ENCODE measurements at regions not wholly inside any gene's neighbourhood (a gene's known extent, or its start where the extent isn't known, plus 50 kb on each side); places are given as distances from the start of the nearest gene placed in this dataset.
"Not testable (repeated sequence)": the region's sequence is repeated elsewhere in the genome, so short reads cannot be mapped to it uniquely, and the experiment has no call there.

- H3K4me1 Mint-ChIP-seq, result no peaks in the 10 kb centered on the region
- ATAC-seq, result no peak
- no peaks in the 10 kb centered on the region for H3K9me3 Mint-ChIP-seq
- H3K27ac Mint-ChIP-seq, result no peak overlapping the region
- H3K4me3 Mint-ChIP-seq, result no peak overlapping the region
- H3K36me3 Mint-ChIP-seq, result no peaks in the 10 kb centered on the region
- no peaks in the 10 kb centered on the region for H3K27me3 Mint-ChIP-seq
Measured at GRCh38 chr3:166435469-166436057, 598.3 kb upstream of the BCHE start.

- Mint-ChIP-seq H3K4me1 (no peaks in the 10 kb centered on the region), H3K27ac (no peak overlapping the region), H3K4me3 (no peak overlapping the region), H3K36me3 (no peaks in the 10 kb centered on the region), H3K9me3 (peaks cover 3% of the 10 kb centered on the region), H3K27me3 (no peaks in the 10 kb centered on the region)
- ATAC-seq, result no peak
Measured at GRCh38 chr3:166433060-166433459, 595.8 kb upstream of the BCHE start.

DNA sequence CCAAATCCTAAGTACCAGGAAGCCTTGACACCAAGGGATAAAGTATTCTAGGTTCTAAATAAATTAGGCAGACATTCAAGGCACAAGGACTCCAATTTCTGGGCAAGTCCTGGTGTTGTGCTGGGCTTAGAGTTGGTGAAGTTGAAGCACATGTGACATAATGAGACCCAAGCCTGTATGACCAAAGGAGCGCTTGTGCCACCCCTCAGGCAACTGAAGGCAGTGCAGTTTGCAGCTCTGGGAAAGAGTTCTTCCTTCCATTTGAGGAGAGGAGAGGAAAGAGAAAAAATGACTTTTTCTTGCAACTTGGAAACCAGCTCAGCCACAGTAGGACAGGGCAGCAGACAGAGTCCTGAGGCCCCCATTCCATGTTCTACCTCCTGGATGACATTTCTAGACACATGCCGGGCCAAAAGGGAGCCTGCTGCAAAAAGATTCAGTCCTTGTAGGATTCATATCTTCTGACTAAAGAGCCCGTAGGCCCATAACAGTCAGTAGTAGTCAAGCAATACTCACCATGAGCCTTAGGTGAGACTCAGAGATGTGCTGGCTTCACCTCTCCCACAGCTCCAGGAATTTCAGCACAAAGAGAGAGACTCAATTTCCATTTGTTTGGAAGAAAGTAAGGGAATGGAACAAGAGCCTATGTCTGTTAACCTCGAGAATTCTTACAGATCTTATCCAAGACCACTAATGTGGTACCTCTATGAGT, 588.8 kb upstream of the BCHE start:
- no peaks in the 10 kb centered on the region for H3K4me1 Mint-ChIP-seq
- H3K27me3 Mint-ChIP-seq, result no peaks in the 10 kb centered on the region
- no peak for ATAC-seq
- H3K4me3 Mint-ChIP-seq, result no peak overlapping the region
- H3K27ac Mint-ChIP-seq, result no peak overlapping the region
- H3K36me3 Mint-ChIP-seq, result no peaks in the 10 kb centered on the region
- H3K9me3 Mint-ChIP-seq, result peaks cover 15% of the 10 kb centered on the region

GRCh38 chr3:166425021-166425420, 587.8 kb upstream of the BCHE start:
- H3K9me3 Mint-ChIP-seq, result peaks cover 17% of the 10 kb centered on the region

DNA sequence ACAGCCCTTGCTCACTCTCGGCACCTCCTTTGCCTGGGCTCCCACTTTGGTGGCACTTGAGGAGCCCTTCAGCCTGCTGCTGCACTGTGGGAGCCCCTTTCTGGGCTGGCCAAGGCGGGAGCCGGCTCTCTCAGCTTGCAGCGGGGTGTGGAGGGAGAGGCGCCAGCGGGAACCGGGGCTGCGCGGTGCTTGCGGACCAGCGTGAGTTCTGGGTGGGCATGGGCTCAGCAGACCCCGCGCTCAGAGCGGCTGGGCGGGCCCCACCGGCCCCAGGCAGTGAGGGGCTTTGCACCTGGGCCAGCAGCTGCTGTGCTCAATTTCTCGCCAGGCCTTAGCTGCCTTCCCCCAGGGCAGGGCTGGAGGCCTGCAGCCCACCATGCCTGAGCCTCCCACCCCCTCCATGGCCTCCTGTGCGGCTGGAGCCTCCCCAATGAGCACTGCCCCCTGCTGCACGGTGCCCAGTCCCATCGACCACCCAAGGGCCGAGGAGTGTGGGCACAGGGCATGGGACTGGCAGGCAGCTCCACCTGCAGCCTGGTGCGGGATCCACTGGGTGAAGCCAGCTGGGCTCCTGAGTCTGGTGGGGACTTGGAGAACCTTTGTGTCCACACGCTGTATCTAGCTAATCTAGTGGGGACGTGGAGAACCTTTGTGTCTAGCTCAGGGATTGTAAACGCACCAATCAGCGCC, 586.7 kb upstream of the BCHE start:
- not testable (repeated sequence) for H3K27me3 Mint-ChIP-seq, H3K4me1 Mint-ChIP-seq, H3K27ac Mint-ChIP-seq, H3K36me3 Mint-ChIP-seq, H3K4me3 Mint-ChIP-seq, ATAC-seq
- peaks cover 19% of the 10 kb centered on the region for H3K9me3 Mint-ChIP-seq

More at GRCh38 chr3:166425021-166425420, 587.8 kb upstream of the BCHE start:
- Mint-ChIP-seq H3K36me3 (no peaks in the 10 kb centered on the region), H3K4me3 (no peak overlapping the region), H3K4me1 (no peaks in the 10 kb centered on the region), H3K27me3 (no peaks in the 10 kb centered on the region), H3K27ac (no peak overlapping the region)
- ATAC-seq, result no peak

DNA sequence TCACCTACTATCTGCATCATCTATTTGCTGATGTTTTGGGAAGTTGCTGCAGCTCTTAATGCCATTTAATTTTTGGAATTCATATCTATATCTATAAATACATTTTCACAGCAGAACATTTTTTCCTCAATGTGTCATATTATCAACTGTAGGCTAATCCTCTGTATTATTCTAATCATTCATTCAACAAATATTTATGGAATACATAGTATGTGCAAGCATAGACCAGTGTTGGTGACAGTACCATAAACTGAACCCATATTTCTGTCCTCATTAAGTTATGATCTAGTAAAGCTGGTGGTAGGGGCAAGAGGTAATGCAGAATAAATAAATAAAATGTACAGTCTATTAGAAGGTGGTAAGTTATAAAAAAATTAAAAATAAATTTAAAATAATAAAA, 585.3 kb upstream of the BCHE start:
- Mint-ChIP-seq H3K27ac (no peak overlapping the region), H3K9me3 (peaks cover 13% of the 10 kb centered on the region), H3K27me3 (no peaks in the 10 kb centered on the region), H3K4me1 (no peaks in the 10 kb centered on the region), H3K4me3 (no peak overlapping the region), H3K36me3 (no peaks in the 10 kb centered on the region)
- ATAC-seq, result no peak

DNA sequence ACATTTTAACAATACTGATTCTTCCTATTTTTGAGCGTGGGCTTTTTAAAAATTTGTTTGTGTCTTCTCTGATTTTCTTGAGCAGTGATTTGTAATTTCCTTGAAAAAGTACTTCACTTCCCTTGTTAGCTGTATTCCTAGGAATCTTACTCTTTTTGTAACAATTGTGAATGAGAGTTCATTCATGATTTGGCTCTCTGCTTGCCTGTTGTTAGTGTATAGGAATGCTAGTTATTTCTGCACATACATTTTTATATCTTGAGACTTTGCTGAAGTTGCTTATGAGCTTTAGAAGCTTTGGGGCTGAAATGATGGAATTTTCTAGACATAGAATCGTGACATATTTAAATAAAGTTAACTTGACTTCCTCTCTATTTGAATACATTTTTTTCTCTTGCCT, 582.8 kb upstream of the BCHE start:
- Mint-ChIP-seq H3K36me3 (no peaks in the 10 kb centered on the region), H3K4me3 (no peak overlapping the region), H3K27ac (no peak overlapping the region), H3K4me1 (no peaks in the 10 kb centered on the region), H3K9me3 (peaks cover 11% of the 10 kb centered on the region), H3K27me3 (no peaks in the 10 kb centered on the region)
- no peak for ATAC-seq

DNA sequence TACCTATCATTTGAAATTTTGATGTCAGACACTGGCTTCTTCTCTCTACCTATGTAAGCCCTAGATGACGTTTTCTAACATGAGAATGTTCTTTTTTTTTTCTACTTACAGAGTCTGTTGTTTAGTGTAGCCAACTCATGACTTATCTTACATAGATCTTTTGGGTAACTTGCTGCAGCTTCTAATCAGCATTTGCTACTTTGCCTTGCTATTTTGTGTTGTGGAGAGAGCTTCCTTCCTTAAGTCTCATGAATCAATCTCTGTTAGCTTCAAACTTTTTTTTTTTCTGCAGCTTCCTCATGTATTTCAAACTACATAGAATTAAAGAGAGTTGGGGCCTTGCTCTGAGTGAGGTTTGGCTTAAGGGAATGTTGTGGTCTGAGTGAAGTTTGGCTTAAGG, 568.7 kb upstream of the BCHE start:
- Mint-ChIP-seq H3K36me3 (no peaks in the 10 kb centered on the region), H3K9me3 (peaks cover 3% of the 10 kb centered on the region), H3K27me3 (no peaks in the 10 kb centered on the region), H3K4me1 (no peaks in the 10 kb centered on the region), H3K27ac (no peak overlapping the region), H3K4me3 (no peak overlapping the region)
- ATAC-seq, result no peak

DNA sequence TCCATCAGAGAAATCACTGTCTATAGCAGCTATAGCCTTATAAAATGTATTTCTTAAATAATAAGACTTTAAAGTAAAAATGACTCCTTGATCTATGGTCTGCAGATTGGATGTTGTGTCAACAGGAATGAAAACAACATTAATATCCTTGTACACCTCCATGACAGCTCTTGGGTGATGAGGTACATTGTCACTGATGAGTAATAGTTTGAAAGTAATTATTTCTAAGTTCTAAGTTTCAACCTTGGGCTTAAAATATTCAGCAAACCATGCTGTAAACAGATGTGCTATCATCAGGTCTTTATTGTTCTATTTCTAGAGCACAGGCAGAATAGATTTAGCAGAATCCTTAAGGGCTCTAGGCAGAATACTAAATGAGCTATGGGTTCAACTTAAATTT, 568.2 kb upstream of the BCHE start:
- Mint-ChIP-seq H3K4me1 (no peaks in the 10 kb centered on the region), H3K27ac (no peak overlapping the region), H3K36me3 (no peaks in the 10 kb centered on the region), H3K4me3 (no peak overlapping the region), H3K9me3 (peaks cover 3% of the 10 kb centered on the region), H3K27me3 (no peaks in the 10 kb centered on the region)
- ATAC-seq, result no peak

DNA sequence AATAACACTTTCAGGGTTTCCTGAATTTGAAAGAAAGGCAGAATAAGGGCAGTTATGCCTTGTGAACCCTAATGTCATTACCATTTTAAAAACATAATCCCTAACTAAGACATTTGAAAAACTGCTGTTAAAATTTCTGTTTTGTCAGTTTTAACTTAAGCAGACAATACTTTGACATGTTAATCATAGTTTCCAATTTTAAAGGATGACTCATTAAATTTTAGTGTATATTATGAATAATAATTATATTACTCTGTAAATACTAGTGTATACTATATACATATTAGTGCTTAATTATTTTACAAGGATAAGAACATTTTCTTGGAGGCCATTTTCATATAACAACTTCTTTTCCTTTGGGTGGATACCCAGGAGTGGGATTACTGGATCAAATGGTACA, 553.1 kb upstream of the BCHE start:
- no peak for ATAC-seq
- Mint-ChIP-seq H3K27me3 (no peaks in the 10 kb centered on the region), H3K36me3 (no peaks in the 10 kb centered on the region), H3K4me3 (no peak overlapping the region), H3K4me1 (no peaks in the 10 kb centered on the region), H3K27ac (no peak overlapping the region), H3K9me3 (peaks cover 9% of the 10 kb centered on the region)

- no peak overlapping the region for H3K4me3 Mint-ChIP-seq
- H3K36me3 Mint-ChIP-seq, result no peaks in the 10 kb centered on the region
- H3K27ac Mint-ChIP-seq, result no peak overlapping the region
- no peak for ATAC-seq
- no peaks in the 10 kb centered on the region for H3K4me1 Mint-ChIP-seq
- peaks cover 6% of the 10 kb centered on the region for H3K9me3 Mint-ChIP-seq
- H3K27me3 Mint-ChIP-seq, result no peaks in the 10 kb centered on the region
Measured at GRCh38 chr3:166388321-166388720, 551.1 kb upstream of the BCHE start.

DNA sequence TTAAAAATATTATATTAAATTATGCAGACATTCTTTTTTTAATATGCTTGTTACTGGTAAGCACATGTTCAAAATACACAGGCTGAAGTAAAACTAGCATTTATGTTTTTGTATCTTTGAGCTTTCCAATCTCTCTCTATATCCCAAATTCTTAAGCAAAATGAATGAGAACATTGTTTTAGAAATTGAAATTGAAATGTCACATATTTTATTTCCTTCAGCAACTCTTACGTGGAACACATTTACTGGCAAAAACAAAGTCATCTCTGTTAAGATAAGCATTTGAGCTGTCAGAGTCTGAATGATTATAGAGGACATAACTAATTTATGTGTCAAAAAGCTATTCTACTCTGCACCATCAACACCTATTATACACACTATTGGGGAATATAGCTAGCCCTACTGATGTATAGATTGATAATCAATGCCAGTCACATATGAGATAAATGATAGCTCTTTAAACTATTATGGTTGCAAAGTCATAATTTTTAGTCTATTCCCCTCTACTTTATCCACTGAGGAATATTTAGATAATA, 535.4 kb upstream of the BCHE start:
- H3K4me1 Mint-ChIP-seq, result no peaks in the 10 kb centered on the region
- no peak overlapping the region for H3K4me3 Mint-ChIP-seq
- H3K27ac Mint-ChIP-seq, result no peak overlapping the region
- H3K27me3 Mint-ChIP-seq, result no peaks in the 10 kb centered on the region
- ATAC-seq, result no peak
- no peaks in the 10 kb centered on the region for H3K36me3 Mint-ChIP-seq
- peaks cover 17% of the 10 kb centered on the region for H3K9me3 Mint-ChIP-seq

GRCh38 chr3:166367947-166368533, 530.8 kb upstream of the BCHE start:
- no peak overlapping the region for H3K4me3 Mint-ChIP-seq
- ATAC-seq, result no peak
- no peaks in the 10 kb centered on the region for H3K4me1 Mint-ChIP-seq
- no peaks in the 10 kb centered on the region for H3K36me3 Mint-ChIP-seq
- H3K9me3 Mint-ChIP-seq, result peaks cover 15% of the 10 kb centered on the region
- no peaks in the 10 kb centered on the region for H3K27me3 Mint-ChIP-seq
- H3K27ac Mint-ChIP-seq, result no peak overlapping the region

DNA sequence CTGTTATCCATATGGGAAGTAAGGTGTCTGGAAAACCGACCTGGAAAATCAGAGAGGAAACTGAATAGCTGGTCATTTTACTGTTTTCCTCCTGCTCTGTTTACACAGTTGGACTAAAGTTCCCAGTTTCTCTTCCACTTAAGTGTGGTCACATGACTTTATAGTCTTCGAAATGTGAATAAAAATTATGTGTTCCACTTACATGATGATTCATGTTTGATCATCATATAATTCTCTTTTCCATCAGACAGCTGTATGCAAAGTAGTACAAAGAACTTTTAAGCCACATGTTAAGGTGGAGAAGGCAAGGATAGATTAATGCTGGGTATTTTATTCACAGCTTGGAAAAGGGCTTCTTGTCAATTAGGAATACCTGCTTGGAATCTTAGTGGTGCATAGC, 525.5 kb upstream of the BCHE start:
- Mint-ChIP-seq H3K27ac (no peak overlapping the region), H3K27me3 (no peaks in the 10 kb centered on the region), H3K36me3 (no peaks in the 10 kb centered on the region), H3K4me1 (no peaks in the 10 kb centered on the region), H3K9me3 (peaks cover 7% of the 10 kb centered on the region), H3K4me3 (no peak overlapping the region)
- ATAC-seq, result no peak

DNA sequence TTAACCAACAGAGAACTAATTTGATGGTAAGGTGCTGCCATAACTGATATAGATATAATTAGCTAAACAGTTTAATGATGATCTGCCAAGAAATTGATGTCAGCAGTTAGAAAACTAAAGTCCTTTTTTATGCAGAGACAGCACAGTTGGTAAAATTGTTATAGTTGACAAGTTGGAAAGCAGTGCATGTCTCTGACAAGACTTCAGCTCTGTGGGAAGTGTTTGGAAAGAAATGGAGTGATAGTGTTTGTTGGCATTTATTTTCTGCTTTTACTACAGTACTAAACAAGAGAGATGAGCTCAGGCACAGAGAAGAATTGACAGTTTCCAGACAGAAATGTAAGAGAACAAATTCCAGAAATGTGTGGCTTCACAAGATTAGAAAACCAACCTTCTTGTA, 523.5 kb upstream of the BCHE start:
- no peaks in the 10 kb centered on the region for H3K27me3 Mint-ChIP-seq
- no peak overlapping the region for H3K27ac Mint-ChIP-seq
- H3K9me3 Mint-ChIP-seq, result peaks cover 4% of the 10 kb centered on the region
- no peak overlapping the region for H3K4me3 Mint-ChIP-seq
- no peak for ATAC-seq
- H3K4me1 Mint-ChIP-seq, result no peaks in the 10 kb centered on the region
- H3K36me3 Mint-ChIP-seq, result no peaks in the 10 kb centered on the region
